ENCODE measurements at regions not wholly inside any gene's neighbourhood (a gene's known extent, or its start where the extent isn't known, plus 50 kb on each side); places are given as distances from the start of the nearest gene placed in this dataset.

DNA sequence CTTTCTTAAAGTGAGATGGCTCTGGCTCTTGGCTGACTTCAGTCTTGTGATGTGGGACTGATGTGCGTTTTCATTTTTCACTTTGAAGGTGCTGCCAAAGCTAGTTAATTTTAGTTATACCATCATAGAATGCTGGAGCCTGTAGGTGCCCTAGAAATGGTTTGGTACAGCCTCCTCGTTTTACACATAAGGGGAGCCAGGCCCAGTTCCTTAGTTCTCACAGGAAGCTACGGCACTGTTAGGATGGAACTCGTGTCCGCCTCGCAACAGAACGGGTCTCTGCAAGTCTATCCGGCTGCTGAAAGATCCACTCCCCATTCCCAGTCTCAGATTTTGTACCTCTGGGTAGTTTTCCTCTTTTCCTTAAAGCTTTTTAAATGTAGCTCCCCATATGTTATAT, 173.2 kb upstream of the PRPS1L1 start:
- TF ChIP-seq, protein P1, sequence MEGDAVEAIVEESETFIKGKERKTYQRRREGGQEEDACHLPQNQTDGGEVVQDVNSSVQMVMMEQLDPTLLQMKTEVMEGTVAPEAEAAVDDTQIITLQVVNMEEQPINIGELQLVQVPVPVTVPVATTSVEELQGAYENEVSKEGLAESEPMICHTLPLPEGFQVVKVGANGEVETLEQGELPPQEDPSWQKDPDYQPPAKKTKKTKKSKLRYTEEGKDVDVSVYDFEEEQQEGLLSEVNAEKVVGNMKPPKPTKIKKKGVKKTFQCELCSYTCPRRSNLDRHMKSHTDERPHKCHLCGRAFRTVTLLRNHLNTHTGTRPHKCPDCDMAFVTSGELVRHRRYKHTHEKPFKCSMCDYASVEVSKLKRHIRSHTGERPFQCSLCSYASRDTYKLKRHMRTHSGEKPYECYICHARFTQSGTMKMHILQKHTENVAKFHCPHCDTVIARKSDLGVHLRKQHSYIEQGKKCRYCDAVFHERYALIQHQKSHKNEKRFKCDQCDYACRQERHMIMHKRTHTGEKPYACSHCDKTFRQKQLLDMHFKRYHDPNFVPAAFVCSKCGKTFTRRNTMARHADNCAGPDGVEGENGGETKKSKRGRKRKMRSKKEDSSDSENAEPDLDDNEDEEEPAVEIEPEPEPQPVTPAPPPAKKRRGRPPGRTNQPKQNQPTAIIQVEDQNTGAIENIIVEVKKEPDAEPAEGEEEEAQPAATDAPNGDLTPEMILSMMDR (conservative IDR thresholded peaks at IDR 0.05; ENCODE audit: low read depth, low read length): no peak
- TF ChIP-seq EZH2phosphoT487 (IDR thresholded peaks at IDR 0.05; ENCODE audit: borderline replicate concordance, low read length) (no peak), EZH2 (IDR thresholded peaks at IDR 0.05; ENCODE audit: low read length, unreplicated experiment) (no peak)
